Cardiac septum (tissue), 1 donor: ENCODE measurements at regions not wholly inside any gene's neighbourhood (a gene's known extent, or its start where the extent isn't known, plus 50 kb on each side); places are given as distances from the start of the nearest gene placed in this dataset.
A peak's percentile ranks its signal among the peaks of the same experiment; 100 is the strongest.
"Not testable (repeated sequence)": the region's sequence is repeated elsewhere in the genome, so short reads cannot be mapped to it uniquely, and the experiment has no call there.

Source experiments
- DNase-seq: peaks from one replicate; pipeline ENCODE4 v3.0.0-alpha.2; 2020; ENCODE audit warnings: low spot score
- intact Hi-C: fragments of 100-400 bp; cut with DNase I; formaldehyde crosslinking; loops from one replicate; pipeline ENCODE4 v1.14.0; 2022
- donor health status: DM: no; HTN: no; CAD: no.

DNA sequence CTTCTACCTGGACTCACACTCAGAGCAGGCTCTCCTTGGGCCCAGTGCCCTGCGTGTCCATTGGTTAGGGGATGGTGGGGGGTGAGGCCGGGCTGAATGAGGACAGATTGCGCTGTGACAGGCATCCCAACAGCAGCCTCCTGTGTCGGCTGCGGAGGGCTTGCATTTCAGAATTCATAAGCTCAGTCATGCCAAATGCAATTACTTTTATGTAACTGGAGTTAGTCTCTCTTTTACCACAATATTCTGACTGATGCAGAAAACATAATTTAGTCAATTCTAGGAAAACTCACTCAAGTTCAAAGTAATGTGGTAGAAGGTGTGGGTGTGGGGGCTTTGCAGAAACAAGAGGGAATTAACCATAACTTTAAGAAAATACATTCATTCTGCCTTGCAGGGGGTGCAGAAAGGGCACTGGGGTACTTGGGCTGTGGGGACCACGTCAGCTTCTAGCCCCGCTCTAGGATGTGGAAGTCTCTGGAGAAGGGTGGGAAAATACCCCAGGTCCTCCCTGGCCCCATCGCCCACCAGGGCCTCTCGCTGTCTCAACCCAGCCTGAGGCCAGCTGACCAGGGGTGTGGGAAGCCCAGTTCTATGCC, 257.7 kb downstream of the ADGRD1 start:
- DNase-seq = peak; percentile 56
- intact Hi-C loops = no loop called here

DNA sequence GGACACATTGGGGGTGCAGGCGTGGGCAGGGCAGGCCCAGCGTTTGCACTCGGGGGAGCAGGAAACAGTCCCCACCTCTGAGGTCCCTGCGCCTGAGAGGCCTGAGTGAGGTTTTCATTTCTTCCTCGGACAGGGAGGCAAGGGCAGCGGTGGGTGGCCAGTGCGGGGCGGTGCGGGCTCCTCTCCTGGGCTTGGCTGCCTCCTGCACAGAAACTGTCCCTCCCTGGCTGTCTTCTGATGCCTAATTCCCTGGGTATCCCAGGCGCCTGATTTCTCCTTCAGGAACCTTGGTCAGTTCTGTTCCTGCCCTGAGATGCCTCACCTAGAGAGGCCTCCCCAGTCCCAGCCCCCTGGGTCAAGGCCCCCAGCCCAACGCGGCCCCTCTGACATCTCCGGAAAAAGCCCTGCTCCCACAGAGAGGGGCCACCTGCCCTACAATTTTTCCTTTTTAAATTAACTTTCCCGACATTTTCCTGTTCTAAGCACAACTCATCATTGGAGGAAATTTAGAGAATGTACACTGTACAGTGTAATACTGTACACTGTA, 260.3 kb downstream of the ADGRD1 start:
- intact Hi-C loops = no loop called here

GRCh38 chr12:131214936-131215335, 261.2 kb downstream of the ADGRD1 start:
- DNase-seq, intact Hi-C loops: not testable (repeated sequence)

More for the DNA sequence above, 260.3 kb downstream of the ADGRD1 start:
- DNase-seq = peak; percentile 57

DNA sequence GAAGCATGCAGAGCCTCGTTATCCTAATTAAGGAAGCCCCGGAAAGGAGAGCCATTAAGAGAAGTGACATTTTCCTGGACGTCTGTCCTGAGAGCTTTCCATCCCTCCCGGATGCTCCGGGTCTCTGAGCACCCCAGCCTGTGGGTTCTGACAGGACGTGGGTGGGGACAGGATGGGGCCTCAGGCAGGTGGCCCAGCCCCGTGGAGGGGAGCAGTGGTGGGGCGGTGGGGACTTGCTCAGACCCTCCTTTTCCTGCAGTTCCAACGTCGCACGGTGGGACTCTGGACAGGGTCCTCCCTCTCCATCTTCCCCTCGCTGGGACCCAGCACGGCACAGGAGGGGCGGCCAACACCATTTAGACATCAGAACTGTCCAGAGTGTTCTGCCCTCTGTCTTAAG, 262.9 kb downstream of the ADGRD1 start:
- intact Hi-C loops = not testable (repeated sequence)

DNA sequence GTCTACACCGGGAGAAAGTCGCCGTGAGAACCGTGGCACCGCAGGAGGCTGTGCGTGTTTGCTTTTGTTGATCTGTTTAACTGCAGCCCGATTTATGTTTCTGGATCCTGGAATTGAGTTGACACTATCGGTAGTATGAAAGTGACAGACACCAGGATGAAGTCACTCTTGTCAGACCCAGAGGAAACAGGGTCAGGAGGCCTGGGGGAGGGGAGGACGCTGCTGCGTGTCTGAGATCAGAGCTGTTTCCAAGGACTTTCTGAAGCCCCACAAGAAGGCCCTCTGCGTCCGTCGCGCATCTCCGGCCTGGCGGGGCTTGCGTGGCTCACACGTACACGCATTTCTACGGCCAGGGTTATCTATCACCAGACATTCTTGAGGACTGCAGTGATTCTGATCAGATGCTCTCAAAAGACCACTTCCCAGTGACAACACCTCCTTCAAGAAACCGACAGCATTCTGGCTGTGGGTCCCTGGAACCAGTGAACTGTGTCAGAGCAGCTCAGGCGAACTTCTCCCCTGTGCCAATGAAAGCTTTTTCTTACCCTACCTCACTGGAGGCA, 263.4 kb downstream of the ADGRD1 start:
- intact Hi-C loops = no loop called here
- peak; percentile 73 for DNase-seq

More for the DNA sequence above, 262.9 kb downstream of the ADGRD1 start:
- peak; percentile 72 for DNase-seq

- intact Hi-C loops = no loop called here
- peak; percentile 70 for DNase-seq
Measured at GRCh38 chr12:131218026-131218922, 264.6 kb downstream of the ADGRD1 start.

DNA sequence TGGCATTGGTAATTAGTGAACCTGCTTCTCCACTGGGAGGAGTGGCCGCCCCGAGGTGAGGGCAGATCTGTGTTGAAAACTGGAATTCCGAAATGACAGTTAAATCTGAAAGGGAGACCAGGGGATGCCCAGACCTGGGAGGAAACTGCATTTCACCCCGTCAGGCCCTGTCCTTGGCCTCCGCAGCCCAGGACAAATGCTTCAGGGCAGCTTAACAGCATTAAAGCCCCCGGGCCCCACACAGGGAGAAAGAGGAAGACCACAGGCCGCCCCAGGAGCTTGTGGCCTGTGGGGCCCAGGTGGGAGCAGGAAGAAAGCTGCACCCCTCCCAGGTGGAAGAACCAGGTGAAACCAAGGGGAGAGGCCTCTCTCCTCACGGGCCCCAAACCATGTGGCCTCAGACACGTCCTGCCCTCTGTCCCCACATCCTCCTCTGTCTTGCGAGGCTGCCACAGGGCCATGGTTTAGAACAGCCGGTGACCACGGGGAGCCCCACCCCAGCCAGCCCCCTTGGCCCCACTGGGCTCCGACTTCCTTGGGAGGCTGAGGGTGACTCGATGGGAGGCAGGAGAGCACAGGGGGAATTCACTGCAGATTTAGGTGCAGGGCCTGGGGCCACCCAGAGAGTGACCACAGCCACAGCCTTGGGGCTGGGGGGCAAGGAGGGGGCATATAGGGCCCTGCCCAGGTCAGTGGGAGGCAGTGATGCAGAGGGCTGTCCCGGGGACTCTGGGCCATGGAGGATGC, 265.4 kb downstream of the ADGRD1 start:
- intact Hi-C loops = no loop called here

GRCh38 chr12:131219670-131220330, 266.1 kb downstream of the ADGRD1 start:
- intact Hi-C loops = no loop called here
- no peak for DNase-seq

More for the DNA sequence above, 265.4 kb downstream of the ADGRD1 start:
- DNase-seq = peak; percentile 74

- intact Hi-C loops = no loop called here
Measured at GRCh38 chr12:131220331-131220685, 266.6 kb downstream of the ADGRD1 start.

GRCh38 chr12:131221061-131221956, 267.6 kb downstream of the ADGRD1 start:
- intact Hi-C loops = no loop called here
- peak; percentile 69 for DNase-seq

More at GRCh38 chr12:131220331-131220685, 266.6 kb downstream of the ADGRD1 start:
- DNase-seq = peak; percentile 60

DNA sequence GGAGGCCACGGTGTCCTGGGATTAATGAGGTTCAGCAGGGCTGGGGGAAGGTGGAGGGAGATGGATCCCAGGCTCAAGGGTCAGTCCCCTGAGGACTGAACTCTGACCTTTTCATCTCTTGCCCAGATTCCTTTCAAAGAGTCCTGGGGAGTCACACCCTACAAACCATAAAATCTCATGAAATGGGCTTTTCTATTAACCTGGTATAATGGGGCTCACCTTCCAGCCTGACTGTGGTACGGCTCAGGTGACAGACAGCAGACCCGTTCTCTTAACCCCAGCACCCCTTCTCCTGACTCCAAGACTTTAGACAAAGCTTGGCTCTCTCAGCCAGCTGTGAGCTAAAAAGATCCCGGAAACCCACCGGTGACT, 268.2 kb downstream of the ADGRD1 start:
- intact Hi-C loops = no loop called here
- no peak for DNase-seq

- intact Hi-C loops = no loop called here
- DNase-seq = no peak
Measured at GRCh38 chr12:131222329-131223139, 268.8 kb downstream of the ADGRD1 start.

DNA sequence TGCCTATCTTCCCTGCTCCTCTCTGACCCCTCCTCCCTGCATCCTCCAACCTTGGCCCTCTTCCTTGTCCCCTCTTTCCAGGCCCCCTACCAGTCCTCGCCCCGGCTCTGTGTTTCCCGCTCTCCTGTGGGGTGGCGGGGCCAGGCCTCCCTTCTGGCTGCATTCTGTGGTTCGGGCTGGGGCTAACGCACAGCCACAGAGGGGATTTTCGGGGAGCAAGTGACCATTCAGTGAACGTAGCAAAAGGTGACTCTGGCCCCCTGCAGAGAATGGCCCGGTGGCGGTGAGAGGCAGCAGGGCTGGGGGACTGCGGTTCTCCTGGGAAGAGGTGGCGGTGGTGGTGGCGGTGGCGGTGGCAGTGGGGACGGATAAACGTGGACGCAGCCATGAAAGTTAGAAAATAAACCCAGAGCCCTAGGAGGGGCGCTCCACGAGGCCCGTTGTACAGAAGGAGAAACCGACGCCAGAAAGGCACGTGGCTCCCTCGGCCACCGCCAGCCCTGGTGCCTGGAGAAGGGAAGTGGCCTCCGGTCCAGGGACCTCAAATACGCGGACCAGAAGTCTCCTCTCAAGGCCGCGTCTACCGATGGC, 269.6 kb downstream of the ADGRD1 start:
- no peak for DNase-seq
- intact Hi-C loops = no loop called here

GRCh38 chr12:131223791-131224225, 270.1 kb downstream of the ADGRD1 start:
- intact Hi-C loops = no loop called here
- no peak for DNase-seq

DNA sequence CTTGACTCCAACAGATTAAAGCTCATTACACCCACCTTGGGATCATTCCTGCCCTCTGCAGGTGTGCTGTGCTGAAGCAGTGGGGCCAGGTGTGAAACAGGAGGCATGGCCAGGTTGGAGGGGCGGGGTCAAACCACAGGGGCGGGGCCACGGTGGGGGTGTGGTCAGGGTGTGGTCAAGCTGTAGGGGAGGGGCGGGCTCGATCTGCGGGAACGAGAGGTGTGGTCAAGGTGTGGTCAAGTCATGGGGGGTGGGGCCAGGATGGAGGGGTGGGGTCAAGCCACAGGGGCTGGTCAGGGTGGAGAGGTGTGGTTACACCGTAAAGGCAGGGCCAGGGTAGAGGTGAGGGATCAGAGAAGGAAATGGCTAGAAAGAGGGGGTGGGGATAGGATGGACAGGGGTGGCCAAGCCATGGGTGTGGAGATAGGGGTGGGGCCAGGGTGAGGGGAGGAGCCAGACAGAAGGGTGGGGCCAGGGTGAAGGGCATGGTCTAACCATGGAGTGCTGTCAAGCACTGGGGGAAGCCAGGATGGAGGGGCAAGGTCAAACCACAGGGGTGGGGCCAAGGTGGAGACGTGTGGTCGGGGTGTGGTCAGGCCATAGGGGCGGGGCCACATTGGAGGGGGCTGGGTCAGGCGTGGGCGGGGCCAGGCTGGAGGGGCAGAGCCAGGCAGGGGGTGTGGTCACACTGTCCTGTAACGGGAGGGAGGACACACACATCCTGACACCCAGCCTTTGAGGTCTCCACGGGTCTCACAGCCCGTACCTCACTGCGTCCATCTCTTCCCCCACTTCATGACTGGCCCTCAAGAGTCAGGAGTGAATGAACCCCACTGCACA, 270.7 kb downstream of the ADGRD1 start:
- DNase-seq, intact Hi-C loops: not testable (repeated sequence)

- intact Hi-C loops, DNase-seq: not testable (repeated sequence)
Measured at GRCh38 chr12:131225066-131225380, 271.3 kb downstream of the ADGRD1 start.
